T-helper 2 cell treated with Interferon-gamma antibody and Interleukin-4, amounts not matched to agents 100 ng/mL and 5 ng/mL, for 36 hours (primary cell): ENCODE measurements at regions not wholly inside any gene's neighbourhood (a gene's known extent, or its start where the extent isn't known, plus 50 kb on each side); places are given as distances from the start of the nearest gene placed in this dataset.

Experiments used
- intact Hi-C: fragments of 100-400 bp; cut with micrococcal nuclease; formaldehyde crosslinking; loops from one replicate; pipeline ENCODE4 v1.15.1; 2023

- intact Hi-C loops = no loop called here
These were observed 142.7 kb upstream of the DIO3 start for GRCh38 chr14:101418601-101419000.

- intact Hi-C loops = no loop called here
These were observed 134.8 kb upstream of the DIO3 start for GRCh38 chr14:101426466-101426865.

- intact Hi-C loops = no loop called here
These were observed 132.9 kb upstream of the DIO3 start for GRCh38 chr14:101428409-101428808.

GRCh38 chr14:101435546-101435945 lies 125.7 kb upstream of the DIO3 start:
- intact Hi-C loops = no loop called here

DNA sequence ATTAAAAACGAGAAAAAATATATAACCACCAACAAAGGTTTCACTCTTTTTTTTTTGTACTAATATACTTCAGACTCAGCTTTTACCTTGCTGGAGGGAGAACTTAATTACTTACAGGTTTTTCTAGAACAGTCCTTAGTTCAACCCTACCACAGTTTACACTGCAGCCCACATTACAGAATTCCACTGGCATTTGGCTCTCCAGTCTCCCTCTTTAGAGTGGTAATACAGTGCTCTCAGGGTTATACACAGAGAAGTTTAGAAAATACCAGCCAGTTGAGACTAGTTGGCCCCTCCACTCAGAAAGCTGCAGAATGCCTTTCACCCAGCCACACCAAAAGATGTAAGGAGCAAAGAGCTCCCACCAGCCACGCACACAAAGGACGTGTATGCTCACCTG lies 122.3 kb upstream of the DIO3 start:
- intact Hi-C loops = no loop called here

GRCh38 chr14:101440496-101440895 lies 120.8 kb upstream of the DIO3 start:
- intact Hi-C loops = no loop called here

GRCh38 chr14:101441710-101442109 lies 119.6 kb upstream of the DIO3 start:
- intact Hi-C loops = no loop called here

DNA sequence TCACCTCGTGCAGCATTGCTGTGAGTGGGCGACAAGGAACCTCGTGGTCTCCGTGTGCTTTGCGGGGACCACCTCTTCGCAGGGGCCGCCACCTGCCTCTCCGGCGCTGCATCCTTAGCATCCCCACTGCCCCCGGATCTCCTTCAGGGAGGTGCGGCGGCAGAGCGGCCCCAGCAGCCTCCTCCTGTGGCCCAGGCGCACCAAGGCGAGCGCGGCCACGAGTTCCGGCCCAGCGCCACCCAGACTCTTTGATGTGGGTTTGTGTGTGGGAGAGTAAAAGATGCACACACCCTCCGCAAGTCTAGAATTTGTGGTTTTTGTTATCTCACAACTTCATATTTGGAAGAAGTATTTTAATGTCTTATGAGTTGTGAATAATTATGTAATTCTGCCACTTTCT lies 118.8 kb upstream of the DIO3 start:
- intact Hi-C loops = no loop called here

DNA sequence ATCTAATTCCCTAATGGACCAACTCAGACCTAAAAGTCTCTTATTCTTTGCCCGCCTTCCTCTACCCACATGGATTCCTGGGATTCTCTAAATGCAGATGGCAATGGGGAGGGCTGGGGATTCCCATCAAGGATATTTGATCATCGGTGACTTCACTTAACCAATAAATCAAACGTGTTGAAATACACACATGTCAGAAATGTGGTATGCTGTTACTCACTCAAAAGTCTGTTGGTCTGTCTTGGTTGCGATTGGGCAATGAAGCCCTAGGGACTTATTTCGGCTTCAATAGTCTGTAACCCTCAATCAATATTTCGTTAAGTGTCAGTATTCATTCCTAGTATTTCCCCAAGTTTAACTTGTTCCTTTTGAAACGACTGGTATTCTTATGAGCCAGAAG lies 117.2 kb upstream of the DIO3 start:
- intact Hi-C loops = no loop called here

- intact Hi-C loops = no loop called here
These were observed 116.0 kb upstream of the DIO3 start for GRCh38 chr14:101445278-101445677.

DNA sequence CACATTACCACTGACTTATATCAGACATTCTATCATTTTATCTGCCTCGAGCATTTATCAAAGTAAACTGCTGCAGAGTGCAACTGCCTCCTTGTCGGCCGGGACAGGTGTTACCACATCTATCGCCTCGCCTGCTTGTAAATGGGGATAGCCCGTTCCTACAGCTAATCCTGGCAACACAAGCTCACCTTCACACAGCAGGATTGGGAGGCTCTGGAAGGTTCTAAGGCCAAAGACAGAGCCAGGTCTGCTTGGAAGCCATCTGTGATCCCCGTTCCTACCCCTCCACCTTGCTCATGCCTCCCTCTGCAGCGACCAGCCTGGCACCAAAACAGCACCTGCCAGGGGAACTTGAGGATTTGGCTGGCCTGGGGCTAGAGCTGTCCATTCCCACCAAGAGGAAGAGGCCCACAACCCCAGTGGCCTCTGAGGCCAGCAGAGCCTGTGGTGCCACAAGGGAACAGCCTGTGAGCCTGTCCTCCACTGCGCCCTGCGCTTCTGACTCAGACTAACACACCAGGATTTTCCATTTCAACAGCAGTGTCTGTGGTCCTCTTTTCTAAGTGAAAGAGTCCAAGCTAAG lies 114.8 kb upstream of the DIO3 start:
- intact Hi-C loops = no loop called here

DNA sequence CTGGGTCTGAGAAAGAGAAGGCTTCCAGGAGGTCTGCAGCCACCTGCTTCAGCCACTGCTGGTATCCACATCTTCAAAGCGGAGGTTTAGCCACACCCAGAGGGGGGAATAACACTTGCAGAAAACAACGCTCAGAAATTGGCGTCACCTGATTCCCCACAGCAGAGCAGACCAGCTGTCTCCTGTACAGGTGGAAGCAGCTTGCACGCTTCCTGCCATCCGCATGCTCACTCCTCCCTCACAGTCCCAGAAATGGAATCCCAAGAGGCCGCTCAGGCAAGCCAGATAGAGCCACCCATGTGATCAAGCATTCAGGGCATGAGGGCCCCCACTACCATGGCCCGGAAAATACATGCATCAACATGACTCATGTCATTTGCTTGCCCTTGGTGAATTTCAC lies 112.2 kb upstream of the DIO3 start:
- intact Hi-C loops = no loop called here

GRCh38 chr14:101451166-101451565 lies 110.1 kb upstream of the DIO3 start:
- intact Hi-C loops = loop anchor here (10.0 kb wide), 1 partner anchor 114 kb away; the partner anchor contains the start of gene DIO3

- intact Hi-C loops = loop anchor here (10.0 kb wide), 1 partner anchor 112 kb away; the partner anchor contains the start of gene DIO3
These were observed 108.1 kb upstream of the DIO3 start for GRCh38 chr14:101453225-101453624.

GRCh38 chr14:101454229-101454628 lies 107.1 kb upstream of the DIO3 start:
- intact Hi-C loops = loop anchor here (10.0 kb wide), 1 partner anchor 111 kb away; the partner anchor contains the start of gene DIO3

- intact Hi-C loops = loop anchor here (10.0 kb wide), 1 partner anchor 108 kb away; the partner anchor contains the start of gene DIO3
These were observed 104.8 kb upstream of the DIO3 start for GRCh38 chr14:101456246-101457175.

DNA sequence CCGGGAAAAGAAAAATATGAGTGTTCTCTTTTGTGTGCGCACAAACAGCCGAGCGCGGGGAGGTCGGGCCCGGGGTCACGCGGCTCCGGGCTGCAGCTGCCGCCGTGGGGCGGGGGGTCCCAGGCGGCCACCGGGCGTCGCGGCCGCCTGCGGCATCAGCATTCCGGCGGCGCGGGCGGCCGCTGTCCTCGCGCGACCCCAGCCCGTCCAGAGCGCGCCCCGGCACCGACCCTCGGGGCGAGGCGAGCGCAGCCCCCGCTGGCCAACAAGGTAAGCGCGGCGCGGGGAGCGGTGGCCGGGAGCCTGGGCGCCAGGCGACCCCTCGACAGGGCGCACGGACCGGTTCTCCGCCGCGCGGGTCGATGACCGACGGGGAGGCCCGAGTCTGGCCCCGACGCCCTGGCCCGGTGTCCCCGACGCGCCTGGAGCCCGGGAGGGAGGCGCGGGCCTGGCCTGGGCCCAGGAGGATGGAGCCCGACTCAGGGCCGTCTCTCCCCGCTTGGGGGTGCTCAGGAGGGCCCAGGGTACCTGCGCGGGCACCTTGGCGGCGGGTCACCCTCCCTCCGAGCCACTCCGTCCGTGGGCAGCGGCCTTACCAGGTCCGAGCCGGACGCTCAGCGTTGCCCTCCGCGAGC lies 103.9 kb upstream of the DIO3 start:
- intact Hi-C loops = loop anchor here (10.0 kb wide), 1 partner anchor 107 kb away; the partner anchor contains the start of gene DIO3

- intact Hi-C loops = loop anchor here (10.0 kb wide), 1 partner anchor 107 kb away; the partner anchor contains the start of gene DIO3
These were observed 103.2 kb upstream of the DIO3 start for GRCh38 chr14:101457936-101458740.

DNA sequence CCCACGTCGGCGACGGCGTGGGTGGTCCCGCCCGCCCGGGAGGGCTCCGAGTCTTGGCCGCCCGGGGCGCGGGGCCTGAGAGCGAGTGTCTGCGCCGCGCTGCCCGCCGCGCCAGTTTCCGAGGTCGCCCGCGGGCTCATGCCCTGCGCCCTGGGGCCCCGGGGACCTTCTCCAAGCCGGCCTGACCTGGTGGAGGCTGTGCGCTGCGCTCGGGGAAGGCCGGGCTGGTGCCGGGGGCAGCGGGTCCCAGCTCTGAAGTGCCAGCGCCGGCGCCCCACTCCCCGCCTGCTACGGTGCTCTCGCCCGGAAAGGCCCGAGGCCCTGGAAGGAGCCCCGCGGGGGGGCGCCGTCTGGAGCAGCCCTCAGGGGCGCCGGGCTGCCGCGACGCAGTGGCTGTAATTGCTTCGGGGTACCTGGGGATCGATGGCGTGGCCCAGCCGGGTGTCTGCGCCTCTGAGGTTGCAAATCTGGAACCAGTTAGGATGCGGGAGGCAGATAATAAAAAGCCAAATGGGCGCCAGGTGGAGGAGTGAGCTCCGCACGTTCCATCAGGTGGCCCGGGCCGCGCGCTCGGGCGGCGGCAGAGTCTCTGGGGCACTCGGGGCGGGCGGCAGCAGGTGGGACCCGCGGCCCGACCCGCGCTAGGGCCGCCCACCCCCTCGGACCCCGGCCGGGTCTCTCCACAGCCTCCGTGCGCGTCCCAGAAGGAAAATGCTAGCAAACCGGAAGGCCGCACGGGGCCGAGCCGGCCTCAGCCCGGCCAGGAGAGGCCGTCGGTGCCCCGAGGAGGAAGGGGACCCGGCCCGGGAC lies 102.3 kb upstream of the DIO3 start:
- intact Hi-C loops = loop anchor here (10.0 kb wide), 1 partner anchor 106 kb away; the partner anchor contains the start of gene DIO3

DNA sequence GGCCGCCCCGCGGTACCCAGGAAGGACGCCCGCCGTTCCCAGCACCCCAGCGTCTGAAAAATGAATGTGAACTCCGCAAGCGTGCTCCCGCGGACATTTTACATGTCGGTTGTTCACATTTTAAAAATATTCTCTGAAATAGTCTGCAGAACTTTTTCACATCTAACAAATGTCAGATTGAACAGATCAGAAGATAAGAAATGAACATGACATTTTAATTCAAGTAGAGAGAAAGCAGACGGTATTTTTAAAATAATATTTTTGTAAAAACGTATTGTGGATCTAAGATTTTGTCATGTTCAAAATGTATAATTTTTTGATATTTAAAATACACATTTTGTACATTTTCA lies 101.8 kb upstream of the DIO3 start:
- intact Hi-C loops = loop anchor here (10.0 kb wide), 1 partner anchor 105 kb away; the partner anchor contains the start of gene DIO3
